MM.1S (cell line): ENCODE measurements at regions not wholly inside any gene's neighbourhood (a gene's known extent, or its start where the extent isn't known, plus 50 kb on each side); places are given as distances from the start of the nearest gene placed in this dataset.

Source experiments
- DNase-seq: peaks from one replicate; pipeline ENCODE4 v3.0.0-alpha.2; 2015
- H2AFZ ChIP-seq: fragments of 300-600 bp; sonication (generic); 2 replicates; pipeline ENCODE4 v1.6.0; 2016; ENCODE audit warnings: antibody characterized with exemption, low read length
- H3F3A ChIP-seq: fragments of 300-600 bp; sonication (generic); 2 replicates; pipeline ENCODE4 v1.6.1; 2016; ENCODE audit warnings: mild to moderate bottlenecking, antibody characterized with exemption, low read length, moderate library complexity, mixed read lengths; ENCODE audit not compliant: insufficient read depth
- H3K27ac ChIP-seq: fragments of 300-600 bp; sonication (generic); 2 replicates; pipeline ENCODE4 v1.5.1; 2016; ENCODE audit warnings: mild to moderate bottlenecking, low read length
- H3K27me3 ChIP-seq: fragments of 300-600 bp; sonication (generic); replicated peaks from 2 replicates; pipeline ENCODE4 v1.6.0; 2016; ENCODE audit warnings: low read length; ENCODE audit not compliant: insufficient read depth
- H3K36me3 ChIP-seq: fragments of 300-600 bp; sonication (generic); replicated peaks from 2 replicates; pipeline ENCODE4 v1.6.1; 2016; ENCODE audit warnings: mild to moderate bottlenecking, low read length, mixed read lengths; ENCODE audit not compliant: insufficient read depth
- H3K4me1 ChIP-seq: fragments of 300-600 bp; sonication (generic); 2 replicates; pipeline ENCODE4 v1.6.1; 2016; ENCODE audit warnings: low read length, mixed read lengths
- H3K4me2 ChIP-seq: fragments of 300-600 bp; sonication (generic); 2 replicates; pipeline ENCODE4 v1.6.0; 2016; ENCODE audit warnings: low read depth, low read length
- H3K4me3 ChIP-seq: fragments of 300-600 bp; sonication (generic); 2 replicates; pipeline ENCODE4 v1.5.1; 2016; ENCODE audit warnings: low read length, mixed read lengths
- H3K79me2 ChIP-seq: fragments of 300-600 bp; sonication (generic); 2 replicates; pipeline ENCODE4 v1.6.1; 2016; ENCODE audit warnings: mixed run types, low read length, mixed read lengths
- H3K9ac ChIP-seq: fragments of 300-600 bp; sonication (generic); 2 replicates; pipeline ENCODE4 v1.6.1; 2016; ENCODE audit warnings: low read length, mixed read lengths
- H3K9me2 ChIP-seq: fragments of 300-600 bp; sonication (generic); replicated peaks from 2 replicates; pipeline ENCODE4 v1.6.1; 2016; ENCODE audit warnings: mild to moderate bottlenecking, low read length, mixed read lengths; ENCODE audit not compliant: insufficient read depth
- H3K9me3 ChIP-seq: fragments of 300-600 bp; sonication (generic); replicated peaks from 2 replicates; pipeline ENCODE4 v1.6.1; 2016; ENCODE audit warnings: mild to moderate bottlenecking, low read length, mixed read lengths; ENCODE audit not compliant: insufficient read depth
- H4K20me1 ChIP-seq: fragments of 300-600 bp; sonication (generic); 2 replicates; pipeline ENCODE4 v1.6.1; 2016; ENCODE audit warnings: mild to moderate bottlenecking, low read length, moderate library complexity, mixed read lengths; ENCODE audit not compliant: insufficient read depth
- CTCF ChIP-seq: fragments of 300-600 bp; sonication (generic); IDR thresholded peaks from 2 replicates; pipeline ENCODE4 v1.5.1; 2016; ENCODE audit warnings: antibody characterized with exemption, low read length, mixed read lengths
- EZH2 ChIP-seq: fragments of 300-600 bp; sonication (generic); optimal IDR thresholded peaks from 2 replicates; pipeline ENCODE3; 2017; ENCODE audit warnings: low read depth, mild to moderate bottlenecking, antibody characterized with exemption, low read length, mixed read lengths
- EZH2phosphoT487 ChIP-seq: fragments of 300-600 bp; sonication (generic); IDR thresholded peaks from 2 replicates; pipeline ENCODE4 v1.6.1; 2018; ENCODE audit warnings: antibody characterized with exemption, low read length

- TF ChIP-seq CTCF (no peak), EZH2phosphoT487 (no peak), EZH2 (no peak)
Observed at GRCh38 chr16:65618333-65618732, 496.5 kb upstream of the CDH11 start.

GRCh38 chr16:65617421-65617820 lies 495.6 kb upstream of the CDH11 start:
- no peak overlapping the region for H3K9ac ChIP-seq
- H3K4me3 ChIP-seq, result no peak overlapping the region
- no peaks in the 10 kb centered on the region for H3F3A ChIP-seq
- no peaks in the 10 kb centered on the region for H3K27me3 ChIP-seq
- H3K79me2 ChIP-seq, result no peaks in the 10 kb centered on the region
- H4K20me1 ChIP-seq, result no peaks in the 10 kb centered on the region
- no peak overlapping the region for H3K27ac ChIP-seq
- DNase-seq, result no peak
- H3K4me2 ChIP-seq, result no peak overlapping the region
- no peaks in the 10 kb centered on the region for H3K36me3 ChIP-seq
- H3K4me1 ChIP-seq, result no peaks in the 10 kb centered on the region
- no peaks in the 10 kb centered on the region for H3K9me2 ChIP-seq
- no peak overlapping the region for H2AFZ ChIP-seq
- H3K9me3 ChIP-seq, result no peaks in the 10 kb centered on the region
- TF ChIP-seq EZH2phosphoT487 (no peak), CTCF (no peak), EZH2 (no peak)

More at GRCh38 chr16:65618333-65618732, 496.5 kb upstream of the CDH11 start:
- no peak overlapping the region for H3K27ac ChIP-seq
- no peak overlapping the region for H3K4me3 ChIP-seq
- H3K4me2 ChIP-seq, result no peak overlapping the region
- H3K9me3 ChIP-seq, result no peaks in the 10 kb centered on the region
- no peaks in the 10 kb centered on the region for H3K36me3 ChIP-seq
- H2AFZ ChIP-seq, result no peak overlapping the region
- H3K9me2 ChIP-seq, result no peaks in the 10 kb centered on the region
- no peaks in the 10 kb centered on the region for H3K27me3 ChIP-seq
- H3K79me2 ChIP-seq, result no peaks in the 10 kb centered on the region
- no peaks in the 10 kb centered on the region for H3K4me1 ChIP-seq
- no peaks in the 10 kb centered on the region for H4K20me1 ChIP-seq
- peak; percentile 43 for DNase-seq
- H3F3A ChIP-seq, result no peaks in the 10 kb centered on the region
- H3K9ac ChIP-seq, result no peak overlapping the region

- DNase-seq, result no peak
- H3K9me2 ChIP-seq, result no peaks in the 10 kb centered on the region
- H3K4me3 ChIP-seq, result no peak overlapping the region
- H3K27ac ChIP-seq, result no peak overlapping the region
- H3K9me3 ChIP-seq, result no peaks in the 10 kb centered on the region
- H3K27me3 ChIP-seq, result no peaks in the 10 kb centered on the region
- H3K36me3 ChIP-seq, result no peaks in the 10 kb centered on the region
- H3K4me1 ChIP-seq, result no peaks in the 10 kb centered on the region
- H4K20me1 ChIP-seq, result no peaks in the 10 kb centered on the region
- no peak overlapping the region for H3K9ac ChIP-seq
- no peak overlapping the region for H2AFZ ChIP-seq
- TF ChIP-seq EZH2 (no peak), CTCF (no peak), EZH2phosphoT487 (no peak)
- H3K79me2 ChIP-seq, result no peaks in the 10 kb centered on the region
- no peak overlapping the region for H3K4me2 ChIP-seq
- H3F3A ChIP-seq, result no peaks in the 10 kb centered on the region
Observed at GRCh38 chr16:65608455-65608854, 486.6 kb upstream of the CDH11 start.
